CD4-positive, alpha-beta T cell treated with Interleukin-15 for 4 hours (primary cell): ENCODE measurements at regions not wholly inside any gene's neighbourhood (a gene's known extent, or its start where the extent isn't known, plus 50 kb on each side); places are given as distances from the start of the nearest gene placed in this dataset.
"Not testable (repeated sequence)": the region's sequence is repeated elsewhere in the genome, so short reads cannot be mapped to it uniquely, and the experiment has no call there.

ENCODE experiments used
- DNase-seq: peaks from one replicate; pipeline ENCODE4 v3.0.0-alpha.2; 2020; ENCODE audit warnings: low spot score

DNA sequence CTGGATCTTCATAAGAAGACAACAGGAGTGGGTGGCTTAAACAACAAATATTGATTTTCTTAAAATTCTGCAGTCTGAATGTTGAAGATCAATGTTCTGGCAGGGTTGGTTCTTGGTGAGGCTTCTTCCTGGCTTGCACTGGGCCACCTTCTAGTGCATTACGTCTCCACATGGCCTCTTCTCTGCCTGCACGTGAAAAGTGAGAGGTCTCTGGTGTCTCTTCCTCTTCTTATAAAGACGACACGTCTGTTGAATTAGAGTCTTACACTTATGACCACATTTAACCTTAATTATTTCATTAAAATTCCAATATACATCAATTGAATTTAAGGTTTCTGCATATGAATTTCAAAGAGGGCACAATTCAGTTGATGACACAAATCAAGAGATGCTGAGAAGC, 1100.1 kb downstream of the TMEM121 start:
- DNase-seq, result not testable (repeated sequence)

DNA sequence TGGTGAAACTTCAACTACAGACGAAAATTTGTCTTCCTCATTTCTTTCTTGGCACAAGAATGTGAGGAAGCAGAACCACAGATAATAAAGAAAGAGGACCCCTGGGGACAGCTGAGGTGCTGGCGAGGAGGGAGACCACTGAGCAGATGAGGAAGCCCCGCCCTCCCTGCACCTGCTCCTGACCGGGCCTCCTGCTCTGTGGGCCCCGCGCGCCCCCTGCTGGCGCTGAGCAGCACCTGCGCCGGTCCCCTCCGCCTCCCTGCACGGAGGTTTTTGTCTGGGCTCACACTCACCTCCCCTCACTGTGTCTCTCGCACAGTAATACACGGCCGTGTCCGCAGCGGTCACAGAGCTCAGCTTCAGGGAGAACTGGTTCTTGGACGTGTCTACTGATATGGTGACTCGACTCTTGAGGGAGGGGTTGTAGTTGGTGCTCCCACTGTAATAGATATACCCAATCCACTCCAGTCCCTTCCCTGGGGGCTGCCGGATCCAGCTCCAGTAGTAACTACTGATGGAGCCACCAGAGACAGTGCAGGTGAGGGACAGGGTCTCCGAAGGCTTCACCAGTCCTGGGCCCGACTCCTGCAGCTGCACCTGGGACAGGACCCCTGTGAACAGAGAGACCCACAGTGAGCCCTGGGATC, 1100.7 kb downstream of the TMEM121 start:
- DNase-seq, result peak; percentile 71

DNA sequence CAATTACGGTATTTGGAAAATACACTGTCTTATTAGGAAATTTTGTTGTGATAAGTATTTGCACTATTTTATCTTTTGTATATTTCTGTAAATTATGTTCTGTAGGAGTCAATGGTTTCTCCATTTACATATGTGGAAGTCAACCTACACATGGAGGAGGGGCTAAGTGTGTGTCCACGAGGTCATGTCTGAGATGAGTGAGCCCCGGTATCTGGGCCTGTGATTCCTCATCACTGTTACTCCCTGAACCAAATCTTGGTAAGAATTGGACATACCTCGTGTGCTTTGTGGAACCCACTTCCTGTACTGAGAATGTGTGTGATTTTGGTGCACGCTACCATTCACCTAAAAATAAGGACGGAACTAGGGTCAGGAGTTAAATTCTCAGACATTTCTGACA, 1105.5 kb downstream of the TMEM121 start:
- DNase-seq, result no peak

DNA sequence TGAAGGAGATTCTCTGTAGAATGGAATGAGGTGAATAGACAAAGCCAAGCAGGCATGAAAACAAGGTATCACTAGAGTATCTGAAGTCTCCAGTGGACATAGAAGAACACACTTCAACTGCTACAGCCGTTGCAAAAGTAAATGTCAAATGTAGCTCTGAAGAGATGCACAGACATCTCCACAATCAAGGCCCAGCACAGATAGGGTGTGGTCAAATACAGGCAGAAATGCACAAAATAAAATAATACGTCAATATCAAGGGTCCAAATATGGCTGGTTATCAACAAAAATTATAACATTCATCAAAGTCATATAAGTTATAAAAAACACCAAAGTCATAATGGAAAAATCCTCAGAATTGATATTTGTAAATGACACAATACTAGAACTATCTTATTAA, 1107.3 kb downstream of the TMEM121 start:
- no peak for DNase-seq

DNA sequence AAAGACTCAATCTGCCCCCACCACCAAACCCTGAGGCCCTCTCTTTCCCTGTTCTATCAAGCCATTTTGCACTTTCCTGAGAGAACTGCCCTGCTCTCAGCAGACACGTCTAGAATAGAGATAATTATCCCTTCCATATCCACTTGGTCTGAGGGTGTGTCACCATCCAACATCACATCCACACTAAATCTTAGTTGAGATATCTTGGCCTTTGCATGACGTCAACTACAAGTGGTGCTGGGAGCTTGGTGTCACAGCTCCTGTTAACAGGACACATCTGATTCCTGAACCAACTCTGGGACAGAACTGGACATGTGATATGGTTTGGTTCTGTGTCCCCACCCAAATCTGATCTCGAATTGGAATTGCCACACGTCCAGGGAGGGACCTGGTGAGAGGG, 1109.2 kb downstream of the TMEM121 start:
- no peak for DNase-seq

DNA sequence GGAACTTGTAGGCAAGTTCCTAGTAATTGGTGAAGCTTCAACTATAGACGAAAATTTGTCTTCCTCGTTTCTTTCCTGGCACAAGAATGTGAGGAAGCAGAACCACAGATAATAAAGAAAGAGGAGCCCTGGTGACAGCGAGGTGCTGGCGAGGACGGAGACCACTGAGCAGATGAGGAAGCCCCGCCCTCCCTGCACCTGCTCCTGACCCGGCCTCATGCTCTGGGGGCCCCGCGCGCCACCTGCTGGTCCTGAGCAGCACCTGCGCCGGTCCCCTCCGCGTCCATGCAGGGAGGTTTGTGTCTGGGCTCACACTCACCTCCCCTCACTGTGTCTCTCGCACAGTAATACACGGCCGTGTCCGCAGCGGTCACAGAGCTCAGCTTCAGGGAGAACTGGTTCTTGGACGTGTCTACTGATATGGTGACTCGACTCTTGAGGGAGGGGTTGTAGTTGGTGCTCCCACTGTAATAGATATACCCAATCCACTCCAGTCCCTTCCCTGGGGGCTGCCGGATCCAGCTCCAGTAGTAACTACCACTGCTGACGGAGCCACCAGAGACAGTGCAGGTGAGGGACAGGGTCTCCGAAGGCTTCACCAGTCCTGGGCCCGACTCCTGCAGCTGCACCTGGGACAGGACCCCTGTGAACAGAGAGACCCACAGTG, 1112.5 kb downstream of the TMEM121 start:
- DNase-seq, result peak; percentile 62

DNA sequence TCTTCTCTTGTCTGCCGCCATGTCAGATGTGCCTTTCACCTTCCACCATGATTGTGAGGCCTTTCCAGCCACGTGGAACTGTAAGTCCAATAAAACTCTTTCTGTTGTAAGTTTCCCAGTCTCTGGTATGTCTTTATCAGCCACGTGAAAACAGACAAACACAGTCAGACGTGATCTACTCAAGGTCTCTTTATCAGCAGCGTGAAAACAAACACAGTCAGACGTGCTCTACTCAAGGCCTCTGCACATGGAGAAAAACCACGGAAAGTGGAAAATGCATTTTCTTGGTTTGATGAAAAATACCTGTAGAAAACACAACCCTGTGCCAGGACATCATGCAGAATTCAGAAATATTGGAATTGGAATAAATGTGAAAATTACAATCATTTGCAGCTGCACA, 1115.7 kb downstream of the TMEM121 start:
- no peak for DNase-seq

DNA sequence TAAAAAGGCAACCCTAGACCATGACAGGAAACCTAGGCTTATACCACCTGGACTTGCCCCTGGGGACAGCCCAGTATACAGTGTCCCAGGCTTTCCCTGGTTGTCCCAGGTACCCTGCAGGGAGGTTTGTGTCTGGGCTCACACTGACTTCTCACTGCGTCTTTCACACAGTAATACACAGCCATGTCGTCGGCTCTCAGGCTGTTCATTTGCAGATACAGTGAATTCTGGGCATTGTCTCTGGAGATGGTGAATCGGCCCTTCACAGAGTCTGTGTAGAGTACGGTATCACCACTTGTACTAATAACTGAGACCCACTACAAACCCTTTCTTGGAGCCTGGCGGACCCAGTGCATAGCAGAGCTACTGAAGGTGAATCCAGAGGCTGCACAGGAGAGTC, 1116.6 kb downstream of the TMEM121 start:
- not testable (repeated sequence) for DNase-seq

DNA sequence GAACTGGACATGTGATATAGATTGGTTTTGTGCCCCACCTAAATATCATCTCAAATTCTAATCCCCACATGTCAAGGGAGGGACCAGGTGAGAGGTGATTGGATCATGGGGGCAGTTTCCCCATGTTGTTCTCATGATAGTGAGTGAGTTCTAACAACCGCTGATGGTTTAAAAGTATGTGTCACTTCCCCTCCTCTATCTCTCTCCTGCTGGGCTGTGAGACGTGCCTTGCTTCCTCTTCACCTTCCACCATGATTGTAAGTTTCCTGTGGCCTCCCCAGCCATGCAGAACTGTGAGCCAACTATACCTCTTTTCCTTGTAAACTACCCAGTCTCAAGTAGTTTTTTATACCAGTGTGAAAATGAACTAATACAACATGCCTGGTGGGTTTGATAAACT, 1122.5 kb downstream of the TMEM121 start:
- not testable (repeated sequence) for DNase-seq

DNA sequence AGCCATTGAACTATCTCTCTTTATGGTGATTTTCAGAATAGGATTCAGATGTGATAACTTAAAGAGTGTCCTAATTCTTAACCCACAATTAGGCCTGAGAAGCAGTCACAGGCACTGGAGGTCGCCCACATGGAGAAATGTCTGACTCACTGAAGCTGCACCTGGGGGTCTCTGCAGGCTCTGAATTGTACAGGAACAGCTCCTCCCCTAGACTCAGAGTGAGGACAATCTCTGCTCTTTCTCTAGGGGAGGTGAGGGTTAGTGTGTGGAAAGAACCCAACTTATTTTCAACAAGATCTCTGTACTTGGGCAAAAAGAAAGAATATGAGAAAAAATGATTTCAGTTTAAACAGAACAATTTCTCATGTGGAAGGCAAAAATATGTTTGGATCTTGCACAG, 1124.6 kb downstream of the TMEM121 start:
- no peak for DNase-seq

DNA sequence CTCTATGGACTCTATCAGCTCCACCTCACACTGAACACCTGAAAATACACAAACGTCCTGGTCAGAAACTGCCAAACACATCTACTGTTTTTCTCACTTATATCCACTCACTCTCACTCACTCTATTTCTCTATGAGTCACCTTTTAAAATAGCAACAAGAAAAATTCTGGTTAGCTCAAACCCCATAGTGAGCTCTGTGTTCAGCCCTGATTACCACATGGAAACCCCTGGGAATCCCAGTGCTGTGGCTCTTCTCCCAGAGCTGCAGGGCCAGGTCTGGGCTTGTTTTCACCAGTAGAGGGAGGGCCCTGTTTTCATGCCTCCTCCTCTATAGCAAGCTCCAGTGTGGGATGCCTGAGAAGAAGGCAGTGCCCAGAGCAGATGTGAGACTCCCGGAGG, 1126.1 kb downstream of the TMEM121 start:
- DNase-seq, result no peak

DNA sequence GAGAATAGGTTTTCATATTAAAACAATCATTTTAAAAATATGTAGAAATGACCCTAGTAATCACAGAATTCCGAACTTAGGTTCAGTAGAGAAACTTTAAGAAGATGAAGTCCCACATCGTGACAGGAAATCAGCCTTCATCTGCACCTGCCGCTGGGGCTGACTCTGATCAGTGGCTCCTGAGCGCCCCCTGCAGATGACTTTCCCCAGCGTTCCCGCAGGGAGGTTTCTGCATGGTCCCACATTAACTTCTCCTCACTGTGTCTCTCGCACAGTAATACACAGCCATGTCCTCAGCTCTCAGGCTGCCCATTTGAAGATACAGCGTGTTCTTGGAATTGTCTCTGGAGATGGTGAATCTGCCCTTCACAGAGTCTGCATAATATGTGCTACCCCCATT, 1131.1 kb downstream of the TMEM121 start:
- DNase-seq, result peak; percentile 58

DNA sequence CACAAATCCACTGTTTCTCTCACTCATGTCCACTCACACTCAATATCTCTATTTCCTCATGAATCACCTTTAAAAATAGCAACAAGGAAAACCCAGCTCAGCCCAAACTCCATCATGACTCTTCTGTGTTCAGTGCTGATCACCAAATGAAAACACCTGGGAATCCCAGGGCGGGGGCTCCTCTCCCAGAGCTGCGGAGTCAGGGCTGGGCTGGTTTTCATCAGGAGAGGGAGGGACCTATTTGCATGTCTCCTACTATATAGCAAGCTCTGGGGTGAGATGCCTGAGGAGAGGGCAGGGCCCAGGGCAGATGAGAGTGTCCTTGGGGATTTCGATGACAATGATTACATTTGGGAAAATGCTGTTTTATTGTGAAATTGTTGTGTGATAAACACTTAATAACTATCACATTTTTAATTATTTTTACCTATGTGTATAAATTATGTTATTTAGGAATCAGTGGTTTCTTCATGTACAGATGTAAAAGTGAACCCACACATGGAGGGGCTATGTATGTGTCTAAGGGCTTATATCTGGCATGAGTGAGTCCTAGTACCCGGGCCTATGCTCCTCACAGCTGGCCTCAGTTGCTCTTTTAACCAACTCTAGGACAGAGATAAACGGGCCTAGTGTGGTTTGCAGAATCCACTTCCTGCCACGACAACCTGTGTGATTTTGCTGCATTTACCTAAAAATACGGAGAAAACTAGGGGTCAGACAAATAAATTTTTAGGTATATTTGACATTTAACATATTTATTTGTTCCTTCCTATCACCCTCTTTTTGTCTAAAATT, 1131.9 kb downstream of the TMEM121 start:
- DNase-seq, result not testable (repeated sequence)

DNA sequence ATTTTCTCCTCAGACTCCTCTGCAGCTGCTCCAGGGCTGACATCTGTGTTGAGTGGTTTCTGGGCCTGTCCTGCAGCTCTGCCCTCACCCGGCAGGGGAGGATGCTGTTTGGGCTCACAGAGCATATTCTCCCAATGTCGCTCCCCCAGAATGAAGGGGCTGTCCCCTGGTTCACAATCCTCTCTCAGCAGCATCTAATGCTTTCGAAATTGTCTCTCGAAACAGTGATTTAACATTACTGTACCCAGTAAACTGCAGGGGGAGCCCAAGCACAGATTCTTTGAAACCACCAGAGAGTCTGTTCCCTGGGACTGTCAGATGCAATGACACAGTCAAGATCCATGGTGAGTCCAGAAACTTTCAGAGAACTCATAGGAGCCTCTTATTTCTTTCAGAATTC, 1135.2 kb downstream of the TMEM121 start:
- peak; percentile 65 for DNase-seq

DNA sequence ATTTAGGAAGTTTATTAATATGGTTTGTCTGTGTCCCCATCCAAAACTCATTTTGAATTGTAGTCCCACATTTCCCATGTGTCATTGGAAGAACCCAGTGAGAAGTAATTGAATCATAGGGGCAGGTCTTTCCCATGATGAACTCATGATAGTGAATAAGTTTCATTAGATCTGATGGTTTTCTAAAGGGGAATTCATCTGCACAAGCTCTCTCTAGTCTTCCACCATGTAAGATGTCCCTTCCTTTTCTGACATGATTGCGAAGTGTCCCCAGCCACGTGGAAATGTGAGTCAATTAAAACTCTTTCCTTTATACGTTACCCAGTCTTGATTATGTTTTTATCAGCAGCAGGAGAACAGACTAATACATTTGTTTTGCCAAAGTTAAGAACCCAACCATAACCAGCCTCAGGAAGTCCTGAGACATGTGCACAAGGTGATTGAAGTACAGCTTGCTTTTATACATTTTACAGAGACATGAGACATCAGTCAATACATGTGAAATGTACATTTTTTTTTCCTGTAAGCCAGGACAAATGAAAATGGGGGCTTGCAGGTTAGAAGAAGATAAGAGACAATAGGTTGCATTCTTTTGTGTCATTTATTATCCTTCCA, 1136.7 kb downstream of the TMEM121 start:
- no peak for DNase-seq

DNA sequence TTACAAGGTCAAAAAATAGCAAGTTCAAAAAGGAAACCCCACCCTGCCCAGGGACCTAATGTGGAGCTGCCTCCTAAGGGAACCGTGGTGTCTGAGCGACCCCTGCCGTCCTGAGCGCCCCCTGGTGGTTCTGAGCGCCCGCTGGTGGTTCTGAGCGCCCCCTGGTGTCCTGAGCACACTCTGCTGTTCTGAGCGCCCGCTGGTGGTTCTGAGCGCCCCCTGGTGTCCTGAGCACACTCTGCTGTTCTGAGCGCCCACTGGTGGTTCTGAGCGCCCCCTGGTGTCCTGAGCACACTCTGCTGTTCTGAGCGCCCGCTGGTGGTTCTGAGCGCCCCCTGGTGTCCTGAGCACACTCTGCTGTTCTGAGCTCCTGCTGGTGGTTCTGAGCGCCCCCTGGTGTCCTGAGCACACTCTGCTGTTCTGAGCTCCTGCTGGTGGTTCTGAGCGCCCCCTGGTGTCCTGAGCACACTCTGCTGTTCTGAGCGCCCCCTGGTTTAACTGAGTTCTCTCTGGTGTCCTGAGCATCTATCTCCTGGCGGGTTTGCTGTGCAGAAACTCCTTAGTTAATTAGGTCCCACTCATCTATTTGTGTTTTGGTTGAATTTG, 1137.5 kb downstream of the TMEM121 start:
- DNase-seq, result peak; percentile 49

DNA sequence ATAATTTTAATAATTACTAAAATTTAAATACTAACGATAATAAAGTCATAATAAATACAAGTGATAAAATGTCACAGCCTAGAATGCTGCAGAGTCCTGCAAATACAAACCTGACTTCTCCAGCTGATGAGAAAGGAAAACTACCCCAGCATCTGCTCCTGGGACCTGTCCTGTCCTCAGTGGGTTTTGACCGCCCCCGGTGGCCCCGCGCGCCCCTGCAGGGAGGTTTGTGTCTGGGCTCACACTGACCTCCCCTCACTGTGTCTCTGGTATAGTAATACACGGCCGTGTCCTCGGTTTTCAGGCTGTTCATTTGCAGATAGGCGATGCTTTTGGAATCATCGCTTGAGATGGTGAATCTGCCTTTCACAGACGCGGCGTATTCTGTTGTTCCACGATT, 1139.4 kb downstream of the TMEM121 start:
- DNase-seq, result no peak

DNA sequence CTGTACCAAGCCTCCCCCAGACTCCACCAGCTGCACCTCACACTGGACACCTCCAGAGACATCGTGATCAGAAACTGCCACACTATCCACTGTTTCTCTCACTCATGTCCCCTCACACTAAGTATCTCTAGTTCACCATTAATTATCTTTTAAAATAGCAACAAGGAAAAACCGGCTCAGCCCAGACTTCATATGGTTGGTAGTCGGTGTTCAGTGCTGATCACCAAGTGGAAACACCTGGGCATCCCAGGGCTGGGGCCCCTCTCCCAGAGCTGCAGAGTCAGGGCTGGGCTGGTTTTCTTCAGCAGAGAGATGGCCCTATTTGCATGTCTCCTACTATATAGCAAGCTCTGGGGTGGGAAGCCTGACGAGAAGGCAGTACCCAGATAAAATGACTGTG, 1140.0 kb downstream of the TMEM121 start:
- DNase-seq, result no peak

DNA sequence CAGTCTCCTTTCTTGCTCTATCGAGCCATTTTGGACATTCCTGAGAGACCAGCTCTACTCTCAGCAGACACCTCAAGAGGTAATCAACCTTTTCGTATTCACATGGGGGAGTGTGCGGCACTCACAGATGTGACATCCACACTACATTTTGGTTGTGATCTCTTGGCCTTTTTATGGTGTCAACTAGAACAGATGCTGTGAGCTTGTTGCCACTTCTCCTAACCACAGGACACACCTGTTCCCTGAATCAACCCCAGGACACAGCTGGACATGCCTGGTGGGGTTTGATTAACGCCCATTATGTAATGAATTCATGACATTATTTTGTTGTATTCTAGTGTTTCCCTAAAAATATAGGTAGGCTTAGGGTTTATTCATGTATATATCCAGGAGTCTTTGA, 1143.6 kb downstream of the TMEM121 start:
- DNase-seq, result no peak

DNA sequence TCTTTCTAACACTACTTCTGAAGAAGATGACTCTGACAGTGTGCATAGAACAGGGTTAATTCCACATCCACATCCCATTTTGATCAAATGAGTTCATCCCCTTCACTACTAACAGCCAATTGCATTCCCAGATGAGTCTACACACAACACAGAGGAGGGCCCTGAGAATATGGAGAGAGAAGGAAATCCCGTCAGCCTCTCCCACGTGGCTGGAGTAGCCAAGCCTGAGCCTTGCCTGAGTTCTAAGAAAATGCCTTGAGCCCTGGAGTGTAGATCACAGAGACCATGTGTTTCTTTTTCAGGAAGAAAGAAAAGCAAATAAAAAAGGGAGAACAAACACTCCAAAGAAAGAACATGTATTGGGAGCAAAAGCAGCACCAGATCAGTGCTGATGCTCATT, 1147.7 kb downstream of the TMEM121 start:
- DNase-seq, result not testable (repeated sequence)

DNA sequence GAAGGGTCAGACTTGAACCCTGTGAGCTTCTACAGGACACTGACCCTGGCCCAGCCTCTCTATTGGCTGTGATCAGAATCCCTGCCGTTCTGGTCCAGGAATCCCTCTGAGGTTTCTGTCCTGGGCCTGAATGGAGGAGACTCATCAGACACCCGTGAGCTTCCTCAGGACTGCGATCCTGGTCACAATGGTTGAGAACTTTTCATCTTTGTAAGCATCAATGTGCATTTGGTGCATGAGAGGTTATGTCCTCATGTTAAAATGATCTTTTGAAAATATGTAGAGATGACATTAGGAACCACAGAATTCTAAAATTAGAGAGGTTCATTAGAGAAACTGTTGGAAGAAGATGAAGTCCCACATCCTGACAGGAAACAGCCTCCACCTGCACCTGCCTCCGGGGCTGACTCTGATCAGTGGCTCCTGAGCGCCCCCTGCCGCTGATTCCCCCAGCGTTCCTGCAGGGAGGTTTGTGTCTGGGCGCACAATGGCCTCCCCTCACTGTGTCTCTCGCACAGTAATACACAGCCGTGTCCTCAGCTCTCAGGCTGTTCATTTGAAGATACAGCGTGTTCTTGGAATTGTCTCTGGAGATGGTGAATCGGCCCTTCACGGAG, 1148.2 kb downstream of the TMEM121 start:
- peak; percentile 52 for DNase-seq

DNA sequence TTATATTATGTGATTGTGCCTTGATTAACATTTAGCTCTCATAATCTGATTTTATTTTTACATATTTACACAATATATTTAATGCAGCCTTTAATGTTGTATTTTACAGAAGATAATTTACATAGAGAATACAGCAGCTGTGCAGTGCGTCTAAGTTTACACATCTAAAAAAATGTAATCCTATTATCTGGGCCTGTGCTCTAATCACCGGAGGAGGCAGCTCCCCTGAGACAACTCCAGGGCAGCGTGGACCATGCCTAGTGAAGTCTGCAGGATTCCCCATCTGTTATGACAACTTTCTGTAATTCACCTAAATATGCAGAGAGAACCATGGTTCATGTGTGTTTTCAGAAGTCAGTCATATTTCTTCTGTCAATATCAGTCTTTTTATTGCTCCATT, 1149.3 kb downstream of the TMEM121 start:
- DNase-seq, result not testable (repeated sequence)
